Stimulated activated CD4-positive, alpha-beta T cell treated with anti-CD3 and anti-CD28 coated beads, Interleukin-4, amount 100 ng/mL, for 1 hour (primary cell): ENCODE measurements at regions not wholly inside any gene's neighbourhood (a gene's known extent, or its start where the extent isn't known, plus 50 kb on each side); places are given as distances from the start of the nearest gene placed in this dataset.
"Not testable (repeated sequence)": the region's sequence is repeated elsewhere in the genome, so short reads cannot be mapped to it uniquely, and the experiment has no call there.

Source experiments
- DNase-seq: peaks from one replicate; pipeline ENCODE4 v3.0.0-alpha.2; 2020

GRCh38 chr9:42239445-42240260, 56.2 kb downstream of the SPATA31A6 start:
- not testable (repeated sequence) for DNase-seq

- DNase-seq = not testable (repeated sequence)
Measured at GRCh38 chr9:42240261-42240579, 56.8 kb downstream of the SPATA31A6 start.

GRCh38 chr9:42243211-42243610, 59.8 kb downstream of the SPATA31A6 start:
- not testable (repeated sequence) for DNase-seq

DNA sequence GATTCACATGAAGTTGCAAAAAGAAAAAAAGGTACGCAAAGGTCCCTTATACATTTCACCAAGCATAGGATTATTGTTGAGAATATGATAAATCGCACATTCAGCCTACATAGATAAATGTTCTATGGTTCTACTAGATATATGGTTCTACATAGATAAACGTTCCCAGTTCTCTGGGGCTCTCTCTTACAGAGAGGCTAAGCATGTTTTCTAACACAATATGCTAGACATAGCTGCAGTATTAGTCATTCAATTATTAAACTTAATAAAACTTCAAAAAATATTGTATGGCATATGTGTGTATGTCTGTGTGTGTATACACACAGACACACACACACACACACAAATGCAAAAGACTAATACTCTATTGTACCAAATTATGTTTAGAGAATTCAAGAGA, 60.4 kb downstream of the SPATA31A6 start:
- DNase-seq = not testable (repeated sequence)

GRCh38 chr9:42268729-42269128, 85.3 kb downstream of the SPATA31A6 start:
- DNase-seq = not testable (repeated sequence)

DNA sequence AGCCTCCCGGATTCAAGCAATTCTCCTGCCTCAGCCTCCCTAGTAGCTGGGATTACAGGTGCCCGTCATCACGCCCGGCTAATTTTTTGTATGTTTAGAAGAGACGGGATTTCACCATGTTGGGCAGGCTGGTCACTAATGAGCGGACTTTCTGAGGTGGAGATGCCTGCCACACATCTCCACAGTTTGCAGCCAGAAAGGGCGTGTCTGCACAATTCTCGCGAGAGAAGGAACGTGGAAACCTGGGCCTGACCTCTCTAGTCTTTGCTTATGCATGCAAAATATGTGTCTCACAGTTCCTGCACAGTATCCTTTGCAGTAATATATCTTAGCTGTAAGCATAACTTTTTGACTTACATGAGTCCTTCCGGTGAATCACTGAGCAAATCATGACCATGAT, 85.7 kb downstream of the SPATA31A6 start:
- not testable (repeated sequence) for DNase-seq

GRCh38 chr9:42273191-42273590, 89.7 kb downstream of the SPATA31A6 start:
- not testable (repeated sequence) for DNase-seq

GRCh38 chr9:42275141-42275540, 91.7 kb downstream of the SPATA31A6 start:
- DNase-seq = no peak

- not testable (repeated sequence) for DNase-seq
Measured at GRCh38 chr9:42282531-42283178, 99.2 kb downstream of the SPATA31A6 start.

- DNase-seq = not testable (repeated sequence)
Measured at GRCh38 chr9:42283179-42283543, 99.7 kb downstream of the SPATA31A6 start.

DNA sequence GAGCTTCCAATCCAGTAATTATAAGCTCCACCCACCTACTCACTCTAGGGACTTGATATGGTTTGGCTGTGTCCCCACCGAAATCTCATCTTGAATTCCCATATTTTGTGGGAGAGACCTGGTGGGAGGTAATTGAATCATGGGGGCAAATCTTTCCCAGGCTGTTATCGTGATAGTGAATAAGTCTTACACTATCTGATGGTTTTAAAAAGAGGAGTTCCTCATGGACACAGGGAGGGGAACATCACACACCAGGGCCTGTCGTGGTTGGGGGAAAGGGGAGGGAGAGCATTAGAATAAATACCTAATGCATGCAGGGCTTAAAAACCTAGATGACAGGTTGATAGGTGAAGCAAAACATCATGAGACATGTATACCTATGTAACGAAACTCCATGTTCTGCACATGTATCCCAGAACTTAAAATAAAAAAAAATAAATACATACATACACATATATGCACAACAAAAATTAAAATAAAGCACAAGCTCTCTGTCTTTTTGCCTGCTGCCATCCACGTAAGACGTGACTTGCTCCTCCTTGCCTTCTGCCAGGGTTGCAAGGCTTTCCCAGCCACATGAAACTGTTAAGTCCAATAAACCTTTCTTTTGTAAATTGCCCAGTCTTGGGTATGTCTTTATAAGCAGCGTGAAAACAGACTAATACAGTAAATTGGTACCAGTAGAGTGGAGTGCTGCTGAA, 102.8 kb downstream of the SPATA31A6 start:
- not testable (repeated sequence) for DNase-seq

DNA sequence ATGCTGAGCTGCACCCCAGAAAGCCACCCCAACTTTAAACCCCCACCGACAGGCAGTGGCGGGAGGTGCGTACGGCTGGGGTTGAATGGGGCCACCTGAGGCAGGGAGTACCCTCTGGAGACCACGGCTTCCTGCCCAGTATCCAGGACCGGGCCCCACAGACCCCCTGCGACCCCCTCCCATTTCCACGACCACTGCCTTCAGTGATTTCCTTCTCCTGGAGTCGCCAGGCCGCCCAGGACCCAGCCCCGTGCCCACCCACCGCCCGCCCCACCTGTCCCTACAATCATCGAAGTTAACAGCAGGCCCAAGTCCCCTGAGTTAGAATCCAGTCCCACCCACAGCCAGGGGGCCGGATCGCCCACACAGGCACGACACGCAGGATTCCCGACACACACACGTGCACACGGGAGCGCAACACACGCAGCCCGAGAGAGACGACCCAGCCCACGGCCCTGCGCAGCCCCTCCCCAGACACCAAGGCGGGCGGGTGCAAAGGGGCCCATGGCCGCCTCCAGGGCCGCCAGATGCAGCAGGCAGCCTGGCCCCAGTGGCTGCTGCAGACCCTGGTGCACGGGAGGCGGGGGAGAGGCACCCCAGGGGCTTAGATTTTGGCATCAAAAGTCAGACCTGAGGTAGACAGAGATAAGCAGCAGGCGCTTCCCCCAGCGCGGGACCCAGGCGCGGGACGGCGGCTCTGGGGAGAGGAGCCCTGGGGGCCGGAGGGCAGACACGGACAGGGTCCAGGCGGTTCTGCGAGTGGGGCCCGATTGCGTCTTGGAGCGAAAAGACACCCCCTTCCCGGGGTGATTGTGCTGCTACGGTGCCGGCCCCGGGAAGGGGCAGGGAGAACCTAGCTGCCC, 104.8 kb downstream of the SPATA31A6 start:
- DNase-seq = not testable (repeated sequence)

- not testable (repeated sequence) for DNase-seq
Measured at GRCh38 chr9:42288865-42289229, 105.4 kb downstream of the SPATA31A6 start.

DNA sequence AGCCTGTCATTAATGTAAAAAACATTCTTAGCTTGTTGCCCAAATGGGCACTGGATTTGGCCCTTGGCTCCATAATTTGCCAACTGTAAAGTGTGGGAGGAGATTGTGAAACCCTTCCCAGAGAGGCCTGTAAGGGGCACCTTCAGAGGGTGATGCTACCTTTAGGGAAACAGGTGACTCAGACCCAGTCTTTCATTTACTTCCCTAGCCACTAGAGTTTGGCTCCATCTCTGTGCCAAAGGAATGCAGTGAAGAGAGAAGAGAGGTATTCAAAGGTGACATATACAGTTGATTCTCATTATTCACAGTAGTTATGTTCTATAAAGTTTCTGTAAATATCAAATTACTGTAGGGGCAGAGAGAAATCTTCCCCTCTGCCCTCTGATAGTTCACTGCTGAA, 116.7 kb downstream of the SPATA31A6 start:
- not testable (repeated sequence) for DNase-seq

GRCh38 chr9:42306625-42307024, 123.2 kb downstream of the SPATA31A6 start:
- DNase-seq = not testable (repeated sequence)

- not testable (repeated sequence) for DNase-seq
Measured at GRCh38 chr9:42307449-42307848, 124.0 kb downstream of the SPATA31A6 start.

DNA sequence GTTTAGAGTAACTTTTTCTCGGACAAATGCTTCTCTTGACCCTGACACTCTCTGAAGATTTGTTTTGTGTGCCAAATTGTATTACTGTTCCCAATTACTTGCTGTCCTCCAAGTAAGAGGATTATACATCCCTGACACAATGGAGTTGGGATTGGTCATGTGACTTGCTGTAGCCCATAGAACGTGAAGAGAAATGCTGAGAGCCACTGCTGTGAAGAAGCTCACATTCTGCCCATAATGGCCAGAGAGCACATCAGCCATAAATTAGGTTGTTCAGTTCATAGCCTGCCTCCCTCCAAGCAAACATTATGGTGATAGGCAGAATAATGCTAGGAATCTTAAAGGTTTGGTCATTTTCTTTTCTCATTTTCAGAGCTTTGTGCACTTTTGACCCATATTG, 127.5 kb downstream of the SPATA31A6 start:
- DNase-seq = not testable (repeated sequence)

GRCh38 chr9:42316026-42316425, 132.6 kb downstream of the SPATA31A6 start:
- not testable (repeated sequence) for DNase-seq

DNA sequence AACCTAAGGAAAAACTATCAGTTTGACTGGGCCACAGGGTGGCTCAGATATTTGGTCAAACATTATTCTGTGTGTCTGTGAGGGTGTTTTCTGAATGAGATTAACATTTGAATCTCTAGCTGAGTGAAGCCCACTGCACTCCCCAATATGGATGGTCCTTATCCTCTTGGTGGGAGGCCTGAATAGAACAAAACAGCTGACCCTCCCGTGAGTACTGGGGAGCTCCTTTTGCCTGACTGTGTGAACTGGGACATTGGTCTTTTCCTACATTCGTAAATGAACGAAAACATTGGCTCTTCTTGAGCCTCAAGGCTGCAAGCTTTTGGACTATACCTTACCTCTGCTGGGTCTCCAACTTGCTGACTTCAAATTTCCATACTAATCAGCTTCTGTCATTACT, 134.2 kb downstream of the SPATA31A6 start:
- DNase-seq = not testable (repeated sequence)

GRCh38 chr9:42323084-42323809, 139.8 kb downstream of the SPATA31A6 start:
- not testable (repeated sequence) for DNase-seq

GRCh38 chr9:42325142-42325541, 141.7 kb downstream of the SPATA31A6 start:
- DNase-seq = not testable (repeated sequence)

GRCh38 chr9:42325561-42325960, 142.1 kb downstream of the SPATA31A6 start:
- DNase-seq = not testable (repeated sequence)
